C4-2B (cell line): ENCODE measurements at regions not wholly inside any gene's neighbourhood (a gene's known extent, or its start where the extent isn't known, plus 50 kb on each side); places are given as distances from the start of the nearest gene placed in this dataset.
"Not testable (repeated sequence)": the region's sequence is repeated elsewhere in the genome, so short reads cannot be mapped to it uniquely, and the experiment has no call there.

ENCODE experiments used
- ZFX ChIP-seq: fragments of 450-650 bp; IDR thresholded peaks from 2 replicates; pipeline ENCODE4 v1.6.1; 2017
- TF ChIP-seq, protein P1 (sequence below): fragments of 450-650 bp; conservative IDR thresholded peaks from 2 replicates; pipeline ENCODE4 v1.5.1; 2017; ENCODE audit warnings: mild to moderate bottlenecking

DNA sequence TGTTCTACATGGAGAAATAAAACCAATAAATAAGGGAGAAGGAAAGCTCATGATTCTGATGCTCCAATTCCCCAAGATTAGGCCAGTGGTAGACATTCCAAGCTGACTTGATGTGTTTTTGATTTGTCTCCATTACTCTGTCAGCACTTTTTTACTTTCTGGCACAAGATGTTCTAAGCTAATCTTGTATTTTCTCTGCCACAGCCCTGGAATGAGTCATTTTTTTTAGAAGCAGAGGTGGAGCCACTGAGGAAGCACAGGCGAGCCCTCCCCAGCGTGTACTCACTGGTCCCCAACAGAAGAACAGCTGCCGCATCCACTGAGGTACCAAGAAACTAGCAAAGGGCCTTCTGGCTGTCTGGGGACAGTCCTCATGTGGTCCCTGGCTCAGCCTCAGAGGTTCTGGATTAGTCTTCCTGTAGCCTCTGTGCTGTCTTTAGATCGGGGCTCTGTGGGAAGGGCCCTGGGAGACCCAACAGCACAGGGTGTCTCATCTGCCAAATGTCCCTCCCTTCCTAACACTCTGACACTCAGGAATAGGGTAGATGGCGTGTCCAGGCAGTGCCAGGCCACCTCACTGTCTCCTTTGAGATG, 117.9 kb upstream of the ZNF519 start:
- TF ChIP-seq, protein P1, sequence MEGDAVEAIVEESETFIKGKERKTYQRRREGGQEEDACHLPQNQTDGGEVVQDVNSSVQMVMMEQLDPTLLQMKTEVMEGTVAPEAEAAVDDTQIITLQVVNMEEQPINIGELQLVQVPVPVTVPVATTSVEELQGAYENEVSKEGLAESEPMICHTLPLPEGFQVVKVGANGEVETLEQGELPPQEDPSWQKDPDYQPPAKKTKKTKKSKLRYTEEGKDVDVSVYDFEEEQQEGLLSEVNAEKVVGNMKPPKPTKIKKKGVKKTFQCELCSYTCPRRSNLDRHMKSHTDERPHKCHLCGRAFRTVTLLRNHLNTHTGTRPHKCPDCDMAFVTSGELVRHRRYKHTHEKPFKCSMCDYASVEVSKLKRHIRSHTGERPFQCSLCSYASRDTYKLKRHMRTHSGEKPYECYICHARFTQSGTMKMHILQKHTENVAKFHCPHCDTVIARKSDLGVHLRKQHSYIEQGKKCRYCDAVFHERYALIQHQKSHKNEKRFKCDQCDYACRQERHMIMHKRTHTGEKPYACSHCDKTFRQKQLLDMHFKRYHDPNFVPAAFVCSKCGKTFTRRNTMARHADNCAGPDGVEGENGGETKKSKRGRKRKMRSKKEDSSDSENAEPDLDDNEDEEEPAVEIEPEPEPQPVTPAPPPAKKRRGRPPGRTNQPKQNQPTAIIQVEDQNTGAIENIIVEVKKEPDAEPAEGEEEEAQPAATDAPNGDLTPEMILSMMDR, result not testable (repeated sequence)
- TF ChIP-seq ZFX, result not testable (repeated sequence)
